ENCODE measurements at regions not wholly inside any gene's neighbourhood (a gene's known extent, or its start where the extent isn't known, plus 50 kb on each side); places are given as distances from the start of the nearest gene placed in this dataset.

- DNase-seq (ENCODE audit: low read depth in 2 of 2): no peak
These were observed 53.6 kb upstream of the DPT start for GRCh38 chr1:168782559-168783116.

- DNase-seq (ENCODE audit: low read depth in 2 of 2): no peak
These were observed 54.6 kb upstream of the DPT start for GRCh38 chr1:168783458-168784210.

DNA sequence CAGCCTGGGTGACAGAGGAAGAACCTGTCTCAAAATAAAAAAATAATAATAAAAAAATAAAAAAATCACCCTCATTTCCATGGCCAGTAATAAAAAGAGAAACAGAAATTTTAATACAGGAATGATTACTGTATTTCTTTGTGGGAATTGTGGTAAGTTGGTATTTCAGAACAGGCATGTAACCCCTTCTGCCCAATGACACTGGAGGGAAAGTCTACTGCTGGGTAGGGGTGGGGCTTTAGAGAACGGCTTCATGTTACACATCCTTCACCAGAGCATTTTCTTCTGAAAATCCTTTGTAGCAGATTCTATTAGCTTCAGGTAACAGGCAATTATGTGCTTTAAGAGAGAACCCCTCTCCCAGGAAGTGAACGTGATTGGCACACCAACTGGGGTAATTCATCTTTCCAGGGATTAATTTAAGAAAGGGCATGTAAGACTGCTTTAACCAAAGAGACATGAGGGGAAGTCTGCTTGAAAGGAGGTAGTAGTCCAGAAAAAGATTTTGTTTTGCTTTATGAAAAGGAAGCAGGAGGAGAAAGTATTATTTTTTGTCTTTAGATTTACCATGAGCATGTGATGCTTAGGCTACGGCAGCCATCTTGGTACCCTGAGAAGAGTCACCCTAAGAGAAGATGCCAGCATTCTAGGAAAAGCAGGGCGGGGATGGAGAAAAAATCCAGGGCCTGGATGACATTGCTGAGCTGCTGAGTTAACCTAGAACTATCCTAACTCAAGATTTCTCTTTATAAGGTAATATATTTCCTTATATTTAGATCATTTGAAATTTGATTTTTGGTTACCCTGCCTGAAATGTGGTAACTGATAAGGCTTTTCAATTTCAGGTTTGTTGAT lies 57.7 kb upstream of the DPT start:
- DNase-seq (ENCODE audit: low read depth in 2 of 2): no peak

DNA sequence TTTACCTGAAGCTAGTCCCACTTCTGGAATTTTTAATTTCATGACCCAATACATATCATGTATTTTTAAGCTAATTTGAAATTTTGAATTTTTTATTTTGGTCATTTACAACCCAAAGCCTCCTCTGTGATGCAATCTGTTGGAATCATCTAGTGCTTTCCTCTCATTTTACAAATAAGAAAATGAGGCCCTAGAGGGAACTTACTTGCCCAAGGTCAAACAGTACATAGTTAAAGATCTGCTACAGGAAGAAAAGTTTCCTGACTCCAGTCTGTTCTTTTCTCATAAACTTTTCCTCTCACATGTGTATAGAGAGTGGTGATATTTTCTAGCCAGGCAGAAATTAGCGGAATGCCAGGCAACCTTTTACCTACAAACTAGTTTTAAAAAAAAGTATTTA lies 59.3 kb upstream of the DPT start:
- no peak for DNase-seq (ENCODE audit: low read depth in 2 of 2)

DNA sequence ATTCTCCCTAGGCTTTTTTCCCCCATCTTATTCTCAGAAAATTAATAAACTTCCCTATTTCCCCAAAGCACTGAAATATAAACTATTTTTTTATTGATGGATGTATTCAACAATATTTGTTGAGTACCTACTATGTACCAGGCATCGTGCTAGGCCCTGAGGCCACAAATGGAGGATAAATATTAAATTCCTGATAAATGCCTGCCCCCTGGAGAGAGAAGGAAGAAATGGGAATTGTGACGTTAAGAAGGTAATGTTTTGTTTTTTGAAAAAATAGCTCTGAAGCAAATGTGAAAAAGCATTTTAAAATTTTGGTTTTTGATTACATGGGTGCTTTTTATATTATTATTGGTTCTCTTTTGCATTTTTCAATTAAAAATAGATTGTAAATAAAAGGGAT lies 60.5 kb upstream of the DPT start:
- DNase-seq (ENCODE audit: low read depth in 2 of 2): no peak

DNA sequence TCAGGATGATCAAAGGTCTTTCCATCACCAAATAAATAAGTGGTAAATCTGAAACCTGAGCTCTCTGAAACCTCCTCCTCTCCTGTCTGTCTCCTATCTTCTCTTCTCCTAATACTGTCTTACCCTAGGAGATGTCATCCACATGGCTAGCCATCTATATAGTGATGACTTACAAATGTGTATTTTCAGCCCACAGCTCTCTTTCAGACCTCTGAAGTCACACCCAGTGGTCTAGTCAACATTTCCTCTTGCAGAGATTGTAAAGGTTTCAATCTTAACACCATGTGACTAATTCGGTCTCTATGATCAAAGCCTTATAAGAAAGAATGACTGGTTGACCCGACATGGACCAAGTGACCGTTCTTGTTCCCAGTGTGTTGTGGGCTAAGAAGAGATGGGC lies 63.1 kb upstream of the DPT start:
- DNase-seq (ENCODE audit: low read depth in 2 of 2): no peak

DNA sequence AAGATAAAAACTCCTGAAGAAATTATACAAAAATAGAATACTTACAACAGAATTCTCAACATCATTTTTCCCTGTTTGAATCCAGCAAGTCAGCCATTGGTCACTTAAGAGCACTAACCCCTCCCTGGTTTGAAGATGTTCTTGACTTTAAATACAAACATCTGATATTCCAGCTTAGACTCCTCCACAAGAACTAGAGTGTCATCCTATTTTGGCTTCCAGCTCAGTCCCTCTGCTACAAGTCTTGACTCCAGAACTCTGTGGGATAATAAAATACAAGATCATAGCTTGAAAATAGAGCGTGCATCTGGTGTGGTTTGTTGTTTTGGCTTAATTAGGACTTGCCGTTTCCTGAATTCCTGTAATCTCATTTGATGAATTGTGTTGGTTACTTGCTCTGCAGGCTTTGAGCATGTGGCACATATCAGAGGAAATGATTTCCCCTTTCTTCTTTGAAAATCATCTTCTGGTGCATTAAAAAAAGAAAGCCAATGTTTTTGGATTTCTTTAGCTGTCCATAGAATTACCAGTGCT lies 63.7 kb upstream of the DPT start:
- no peak for DNase-seq (ENCODE audit: low read depth in 2 of 2)

DNA sequence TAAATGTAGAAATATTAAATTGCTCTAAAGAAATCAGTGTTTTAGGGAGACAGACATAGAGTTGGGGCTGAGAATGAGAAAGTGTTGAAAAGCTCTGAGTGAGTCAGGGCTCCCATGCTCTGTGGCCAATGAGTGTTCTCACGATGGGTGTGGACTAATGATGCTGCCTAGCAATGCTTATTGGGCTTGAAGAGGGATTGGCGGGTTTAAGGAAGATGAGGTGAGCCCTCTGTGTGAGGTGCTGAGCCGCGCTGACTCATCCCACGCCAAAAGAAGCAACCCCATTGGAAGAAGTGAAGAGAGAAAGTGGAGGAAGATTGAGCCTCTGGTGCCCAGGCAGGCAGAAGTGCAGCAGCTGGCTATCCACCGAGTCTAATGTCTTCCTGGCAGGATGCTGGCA lies 65.1 kb upstream of the DPT start:
- no peak for DNase-seq (ENCODE audit: low read depth in 2 of 2)

DNA sequence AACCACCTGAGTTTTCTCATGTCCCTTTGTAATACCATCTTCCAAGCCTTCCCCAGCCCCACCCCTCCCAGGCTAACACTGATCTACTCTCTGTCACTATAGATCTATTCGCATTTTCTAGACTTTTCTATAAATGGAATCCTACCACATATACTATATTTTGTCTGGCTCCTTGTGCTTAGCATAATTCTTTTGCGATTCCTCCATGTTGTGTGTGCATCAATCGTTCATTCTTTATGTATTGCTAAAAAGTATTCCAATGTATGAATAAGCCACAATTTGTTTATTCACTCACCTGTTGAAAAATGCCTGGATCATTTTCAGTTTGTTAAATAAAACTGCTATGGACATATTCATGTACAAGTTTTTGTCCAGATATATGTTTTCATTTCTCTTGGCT lies 66.7 kb upstream of the DPT start:
- DNase-seq (ENCODE audit: low read depth in 2 of 2): no peak

DNA sequence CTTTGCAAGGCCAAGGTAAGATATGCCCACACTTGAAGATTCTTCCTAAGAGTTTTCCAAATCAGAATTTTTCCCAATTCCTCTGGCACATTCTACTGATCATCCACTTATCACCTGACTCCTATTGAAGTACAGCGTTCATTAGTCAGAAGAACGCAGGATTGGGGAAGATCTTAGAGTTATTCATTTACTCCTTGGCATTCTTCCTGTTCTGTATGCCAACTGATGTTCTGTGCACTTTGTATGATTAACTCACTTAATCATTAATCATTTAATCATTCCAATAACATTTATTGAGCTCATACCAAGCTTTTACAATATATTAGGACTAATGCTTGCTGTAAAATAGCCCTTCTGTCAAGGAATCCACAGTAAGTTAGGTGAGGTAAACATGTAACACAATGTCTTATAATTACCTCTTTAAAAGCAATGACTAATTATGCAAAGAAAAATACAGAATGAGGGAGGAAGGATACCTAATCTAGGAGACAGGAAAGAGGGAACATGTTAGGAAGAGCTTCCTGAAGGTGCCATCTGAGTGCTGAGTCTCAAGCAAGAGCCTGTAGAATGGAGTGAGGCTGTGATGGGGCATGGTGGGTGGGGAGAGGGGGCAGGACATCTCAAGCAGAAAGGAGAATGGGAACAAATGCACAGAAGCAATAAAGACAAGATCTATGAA lies 71.1 kb upstream of the DPT start:
- DNase-seq (ENCODE audit: low read depth in 2 of 2): no peak

- no peak for DNase-seq (ENCODE audit: low read depth in 2 of 2)
These were observed 72.2 kb upstream of the DPT start for GRCh38 chr1:168801032-168801745.

DNA sequence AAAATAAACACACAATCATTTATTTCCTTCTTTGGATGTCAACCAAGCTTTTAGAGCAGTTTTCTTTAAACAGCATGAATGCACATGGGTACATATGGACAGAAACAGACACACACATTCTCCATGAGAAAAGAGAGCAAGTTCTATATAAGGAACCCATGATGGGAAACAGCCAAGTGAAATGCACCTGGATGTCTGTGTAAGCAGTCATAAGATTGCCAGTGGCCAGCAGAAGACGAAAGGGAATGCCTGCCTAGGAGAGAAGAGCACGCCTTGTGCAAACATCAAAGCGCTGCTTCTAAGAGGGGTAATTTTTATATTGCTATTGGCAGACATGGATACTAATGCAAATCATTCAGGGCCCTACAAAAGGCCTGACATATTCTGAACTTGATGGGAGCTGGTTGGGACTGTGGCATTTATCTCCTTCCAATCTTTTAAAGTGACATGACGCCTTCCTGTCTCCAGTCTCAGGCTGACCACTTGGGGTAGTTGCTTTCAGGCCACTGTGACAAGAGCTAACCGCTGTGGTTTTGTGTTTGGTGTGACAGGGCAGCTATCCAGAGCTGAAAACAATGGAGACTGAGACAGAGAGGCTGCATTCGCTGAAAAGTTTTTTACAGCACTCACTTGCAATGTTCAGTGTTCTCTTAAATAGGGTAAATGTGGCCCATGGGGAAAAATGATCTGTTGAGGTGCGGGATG lies 75.0 kb upstream of the DPT start:
- DNase-seq (ENCODE audit: low read depth in 2 of 2): no peak

- DNase-seq (ENCODE audit: low read depth in 2 of 2): no peak
These were observed 77.9 kb upstream of the DPT start for GRCh38 chr1:168806952-168807351.

DNA sequence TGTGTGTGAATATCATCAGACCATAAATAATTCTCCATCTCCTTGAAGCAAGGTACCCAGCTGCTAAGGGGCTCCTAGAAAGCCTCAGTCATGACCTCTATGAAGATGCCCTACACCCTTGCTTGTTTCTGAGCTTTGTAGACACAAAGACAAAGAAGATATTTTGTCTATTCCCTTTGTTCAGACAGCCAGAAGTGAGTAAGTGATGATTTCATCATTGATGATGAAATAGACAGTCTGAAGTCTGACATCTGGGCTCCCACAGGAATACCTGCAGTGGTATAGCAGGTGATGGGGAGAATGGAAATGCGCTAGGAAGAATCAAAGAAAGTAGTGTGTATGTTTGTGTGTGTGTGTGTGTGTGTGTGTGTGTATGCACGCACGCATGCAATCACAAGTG lies 82.2 kb upstream of the DPT start:
- no peak for DNase-seq (ENCODE audit: low read depth in 2 of 2)

GRCh38 chr1:168819668-168820067 lies 90.7 kb upstream of the DPT start:
- DNase-seq (ENCODE audit: low read depth in 2 of 2): no peak

GRCh38 chr1:168821434-168821833 lies 92.4 kb upstream of the DPT start:
- DNase-seq (ENCODE audit: low read depth in 2 of 2): peak in 1 of 2 donors; percentile 4

DNA sequence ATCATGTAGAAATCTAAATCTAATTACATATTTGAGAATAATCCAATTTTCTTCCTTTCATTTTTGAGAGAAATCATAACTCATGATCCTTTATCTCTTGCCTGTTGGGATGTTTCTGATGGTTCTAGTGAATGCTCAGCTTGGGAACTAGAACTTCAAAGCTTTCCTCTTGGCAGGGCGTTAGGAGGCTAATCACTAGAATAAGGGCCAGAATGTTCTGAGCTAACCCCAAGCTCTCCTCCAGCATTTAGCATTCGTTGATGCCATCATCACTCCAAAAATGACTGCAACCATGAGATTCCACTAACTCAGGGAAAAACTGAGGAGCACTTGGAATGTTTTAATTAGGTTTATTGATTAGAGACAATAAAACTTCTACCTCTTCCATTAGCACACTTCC lies 93.9 kb upstream of the DPT start:
- no peak for DNase-seq (ENCODE audit: low read depth in 2 of 2)

DNA sequence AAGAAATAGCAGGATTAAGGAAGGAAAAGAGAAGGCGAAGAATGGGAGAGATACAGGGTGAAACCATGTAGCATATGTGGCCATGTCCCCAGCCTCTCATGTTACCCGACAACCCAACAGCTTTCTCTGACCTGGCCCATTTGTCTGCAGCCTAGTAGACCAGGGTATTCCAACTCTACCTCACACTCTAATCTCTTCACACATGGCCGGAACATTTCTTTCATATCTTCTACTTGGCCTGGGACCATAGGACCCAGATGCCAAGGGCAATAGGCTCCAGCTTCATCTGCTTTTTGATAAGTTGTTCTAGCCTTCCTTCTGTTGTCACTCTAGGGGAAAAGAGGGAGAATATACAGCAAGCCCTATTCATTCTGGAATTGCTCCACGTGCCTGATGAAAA lies 95.0 kb upstream of the DPT start:
- DNase-seq (ENCODE audit: low read depth in 2 of 2): no peak

GRCh38 chr1:168824418-168825065 lies 95.5 kb upstream of the DPT start:
- no peak for DNase-seq (ENCODE audit: low read depth in 2 of 2)

DNA sequence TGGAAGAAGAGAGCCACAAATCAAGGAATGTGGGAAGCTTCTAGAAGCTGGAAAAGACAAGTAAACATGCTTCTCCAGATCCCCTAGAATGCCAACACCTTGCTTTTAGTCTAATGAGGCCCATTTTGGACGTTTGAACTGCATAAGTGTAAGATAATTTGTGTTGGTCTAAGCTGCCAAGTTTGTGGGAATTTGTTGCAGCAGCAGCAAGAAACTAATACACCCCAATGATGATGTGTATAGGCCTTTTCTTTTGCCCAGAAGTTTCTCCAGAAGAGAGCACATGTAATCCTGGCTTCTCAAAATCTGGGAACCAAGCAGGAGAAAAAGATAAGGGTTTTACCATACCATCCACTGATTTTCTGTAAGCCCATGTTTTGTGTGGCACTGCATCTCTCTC lies 96.1 kb upstream of the DPT start:
- DNase-seq (ENCODE audit: low read depth in 2 of 2): no peak
